ENCODE measurements at regions not wholly inside any gene's neighbourhood (a gene's known extent, or its start where the extent isn't known, plus 50 kb on each side); places are given as distances from the start of the nearest gene placed in this dataset.

DNA sequence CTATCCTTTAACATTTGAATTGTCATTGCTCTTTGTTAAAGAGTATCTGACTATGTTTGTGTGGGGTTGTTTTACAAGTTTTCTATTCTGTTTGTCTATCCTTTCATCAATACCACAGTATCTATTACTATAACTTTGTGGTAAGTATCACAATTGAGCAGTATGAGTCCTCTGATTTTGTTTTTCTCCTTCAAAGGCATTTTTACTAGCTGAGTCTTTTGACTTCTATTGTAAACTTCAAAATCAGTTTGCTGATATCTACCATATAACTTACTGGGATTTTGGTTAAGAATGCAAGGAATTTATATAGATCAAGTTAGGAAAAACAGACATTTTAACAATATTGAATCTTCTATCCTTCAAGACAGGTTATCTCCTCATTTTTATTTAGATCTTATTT lies 789.8 kb upstream of the PTPRD start:
- TF ChIP-seq FOXM1 (IDR thresholded peaks at IDR 0.05; ENCODE audit: borderline replicate concordance): no peak
- no peak for TF ChIP-seq ARNT (IDR thresholded peaks at IDR 0.05)
